Sigmoid colon (tissue), 6 donors: ENCODE measurements at regions not wholly inside any gene's neighbourhood (a gene's known extent, or its start where the extent isn't known, plus 50 kb on each side); places are given as distances from the start of the nearest gene placed in this dataset.

Experiments
- DNase-seq: peaks from one replicate; pipeline ENCODE4 v3.0.0-alpha.2; 2019
- H3K27ac ChIP-seq, 4 donors: fragments of 200-600 bp; sonication (generic); one replicate each; pipeline ENCODE4 v1.5.1; 2016 to 2019; ENCODE audit warnings: mild to moderate bottlenecking in 1 of 4
- H3K27me3 ChIP-seq, 3 donors: fragments of 200-600 bp; sonication (generic); one replicate each; pipeline ENCODE4 v1.5.1; 2019; ENCODE audit warnings: mild to moderate bottlenecking in 1 of 3
- H3K36me3 ChIP-seq, 4 donors: fragments of 200-600 bp; sonication (generic); one replicate each; pipeline ENCODE4 v1.5.1; 2016 to 2019
- H3K4me1 ChIP-seq, 4 donors: fragments of 200-600 bp; sonication (generic); one replicate each; pipeline ENCODE4 v1.5.1; 2017 to 2019
- H3K4me3 ChIP-seq, 4 donors: fragments of 200-600 bp; sonication (generic); one replicate each; pipeline ENCODE4 v1.5.1; 2017 to 2019; ENCODE audit warnings: mild to moderate bottlenecking in 2 of 4, moderate library complexity in 1 of 4
- H3K9me3 ChIP-seq, 4 donors: fragments of 200-600 bp in 3 of 4; sonication (generic) in 3 of 4; one replicate each; pipeline versions ENCODE4 v1.5.1 to v1.6.1; 2013 to 2019
- CTCF ChIP-seq, 4 experiments: fragments of 450-650 bp in 3 of 4; fragments of 200-600 bp in 1 of 4; IDR thresholded peaks; one replicate each; pipeline ENCODE4 v1.5.1; 2016 to 2019; ENCODE audit warnings: antibody characterized with exemption in 4 of 4, mild to moderate bottlenecking in 3 of 4, moderate library complexity in 2 of 4
- EP300 ChIP-seq, 4 donors: sonication (generic); formaldehyde crosslinking; IDR thresholded peaks; one replicate each; pipeline ENCODE4 v1.6.1; 2017; ENCODE audit warnings: antibody characterized with exemption in 4 of 4
- POLR2A ChIP-seq, 2 donors: fragments of 450-650 bp; IDR thresholded peaks; one replicate each; pipeline ENCODE4 v1.6.1; 2016; ENCODE audit warnings: antibody characterized with exemption in 2 of 2, mild to moderate bottlenecking in 2 of 2, moderate library complexity in 2 of 2
- POLR2AphosphoS5 ChIP-seq, 4 donors: sonication (generic); formaldehyde crosslinking; IDR thresholded peaks; one replicate each; pipeline ENCODE4 v1.6.1; 2017; ENCODE audit warnings: antibody characterized with exemption in 4 of 4
- WGBS, 2 donors: extraction: QIAGEN DNeasy Blood & Tissue Kit; methylation state at CpG; one replicate each; pipeline ENCODE4 v1.1.7; 2013; 5-methylcytosine and 5-hydroxymethylcytosine counted together
- intact Hi-C: fragments of 100-400 bp; cut with DNase I; formaldehyde crosslinking; loops from one replicate; pipeline ENCODE4 v1.15.1; 2023
- donor health status: healthy with polysubstance abuse.
- donor health status: healthy.

- WGBS, 2 donors = 61 to 68% methylated on average over 1 of the region's 1 CpG
- no peak for DNase-seq
- peaks cover 0 to 4% (median 0%) of the 10 kb centered on the region in 3 donors for H3K27me3 ChIP-seq
- TF ChIP-seq POLR2AphosphoS5 (IDR thresholded peaks at IDR 0.05) (no peak), EP300 (IDR thresholded peaks at IDR 0.05) (no peak), CTCF (IDR thresholded peaks at IDR 0.05) (no peak), POLR2A (IDR thresholded peaks at IDR 0.05) (no peak)
- no peak overlapping the region for H3K27ac ChIP-seq
- H3K4me3 ChIP-seq = no peak overlapping the region
- peaks cover 0 to 4% (median 1%) of the 10 kb centered on the region in 4 donors for H3K9me3 ChIP-seq
- no peaks in the 10 kb centered on the region for H3K36me3 ChIP-seq
- H3K4me1 ChIP-seq = no peaks in the 10 kb centered on the region
- intact Hi-C loops = no loop called here
Measured at GRCh38 chr1:4452701-4453100, 201.7 kb upstream of the AJAP1 start.

GRCh38 chr1:4460052-4460451 lies 194.4 kb upstream of the AJAP1 start:
- TF ChIP-seq POLR2AphosphoS5 (IDR thresholded peaks at IDR 0.05) (no peak), CTCF (IDR thresholded peaks at IDR 0.05) (no peak), POLR2A (IDR thresholded peaks at IDR 0.05) (no peak), EP300 (IDR thresholded peaks at IDR 0.05) (no peak)
- H3K27me3 ChIP-seq = no peaks in the 10 kb centered on the region
- H3K4me3 ChIP-seq = no peak overlapping the region
- no peaks in the 10 kb centered on the region for H3K4me1 ChIP-seq
- peaks cover 0 to 4% (median 1%) of the 10 kb centered on the region in 4 donors for H3K9me3 ChIP-seq
- intact Hi-C loops = no loop called here
- WGBS, 2 donors = 80 to 91% methylated on average over 5 of the region's 5 CpGs
- no peak for DNase-seq
- H3K36me3 ChIP-seq = no peaks in the 10 kb centered on the region
- no peak overlapping the region for H3K27ac ChIP-seq

DNA sequence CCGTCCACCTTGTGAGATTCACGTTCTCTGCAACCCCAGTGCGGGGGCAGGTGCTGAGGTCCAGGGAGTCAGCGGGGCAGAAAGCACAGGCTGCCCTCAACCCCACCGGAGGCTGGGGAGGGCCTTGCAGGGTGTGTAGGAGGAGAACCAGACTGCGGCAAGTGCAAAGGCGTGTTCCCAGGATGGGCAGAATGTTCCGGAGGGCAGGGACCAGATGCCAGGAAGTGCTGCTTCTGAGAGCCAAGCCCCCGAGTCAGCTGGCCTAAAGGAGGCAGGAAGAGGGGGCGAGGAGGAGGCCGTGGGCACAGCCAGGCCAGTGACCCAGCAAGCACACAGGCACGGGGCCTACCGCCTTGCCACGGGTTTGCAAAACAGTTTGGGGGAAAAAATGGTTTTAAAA lies 193.8 kb upstream of the AJAP1 start:
- DNase-seq = no peak
- peaks cover 0 to 4% (median 1%) of the 10 kb centered on the region in 4 donors for H3K9me3 ChIP-seq
- TF ChIP-seq EP300 (IDR thresholded peaks at IDR 0.05) (no peak), POLR2A (IDR thresholded peaks at IDR 0.05) (no peak), POLR2AphosphoS5 (IDR thresholded peaks at IDR 0.05) (no peak), CTCF (IDR thresholded peaks at IDR 0.05) (no peak)
- H3K4me1 ChIP-seq = no peaks in the 10 kb centered on the region
- WGBS, 2 donors = 78 to 82% methylated on average over 14 of the region's 14 CpGs
- H3K4me3 ChIP-seq = no peak overlapping the region
- no peaks in the 10 kb centered on the region for H3K36me3 ChIP-seq
- H3K27me3 ChIP-seq = no peaks in the 10 kb centered on the region
- intact Hi-C loops = no loop called here
- no peak overlapping the region for H3K27ac ChIP-seq

GRCh38 chr1:4461726-4462290 lies 192.6 kb upstream of the AJAP1 start:
- Histone ChIP-seq H3K27me3 (no peaks in the 10 kb centered on the region), H3K9me3 (no peaks in the 10 kb centered on the region), H3K27ac (no peak overlapping the region), H3K4me1 (no peaks in the 10 kb centered on the region), H3K4me3 (no peak overlapping the region), H3K36me3 (no peaks in the 10 kb centered on the region)
- TF ChIP-seq EP300 (IDR thresholded peaks at IDR 0.05) = no peak
- no peak for TF ChIP-seq CTCF (IDR thresholded peaks at IDR 0.05)
- no peak for TF ChIP-seq POLR2AphosphoS5 (IDR thresholded peaks at IDR 0.05)
- no peak for TF ChIP-seq POLR2A (IDR thresholded peaks at IDR 0.05)
- no peak for DNase-seq
- 80 to 87% methylated on average over 14 of the region's 14 CpGs for WGBS, 2 donors
- intact Hi-C loops = no loop called here
